ENCODE measurements at regions not wholly inside any gene's neighbourhood (a gene's known extent, or its start where the extent isn't known, plus 50 kb on each side); places are given as distances from the start of the nearest gene placed in this dataset.
"Not testable (repeated sequence)": the region's sequence is repeated elsewhere in the genome, so short reads cannot be mapped to it uniquely, and the experiment has no call there.

GRCh38 chr18:42548493-42548892 is 567.0 kb downstream of the RIT2 start:
- Mint-ChIP-seq H3K27me3 (ENCODE audit: insufficient read depth, unreplicated experiment) (no peaks in the 10 kb centered on the region), H3K9me3 (ENCODE audit: unreplicated experiment) (no peaks in the 10 kb centered on the region), H3K36me3 (ENCODE audit: insufficient read depth, unreplicated experiment) (no peaks in the 10 kb centered on the region), H3K27ac (ENCODE audit: unreplicated experiment) (no peak overlapping the region), H3K4me3 (ENCODE audit: unreplicated experiment) (no peak overlapping the region), H3K4me1 (ENCODE audit: low read depth, unreplicated experiment) (peaks cover 6% of the 10 kb centered on the region)
- H3K27me3 ChIP-seq (replicated peaks; ENCODE audit: control insufficient read depth, insufficient read depth, low read length), result no peaks in the 10 kb centered on the region
- ChIA-PET POLR2A (no interaction called here), CTCF (no interaction called here)
- no peaks in the 10 kb centered on the region for H3K36me3 ChIP-seq (ENCODE audit: control insufficient read depth, insufficient read depth, low read length)
- intact Hi-C loops (cut with micrococcal nuclease; ENCODE audit: unreplicated experiment), result no loop called here
- no peak for TF ChIP-seq CTCF (IDR thresholded peaks at IDR 0.05; ENCODE audit: insufficient read depth in 1 of 2, low read depth in 1 of 2, low read length in 1 of 2, severe bottlenecking in 1 of 2, unreplicated experiment in 1 of 2)
- no peak overlapping the region for H3K4me3 ChIP-seq (ENCODE audit: low read depth, low read length)
- no peak for DNase-seq
- no peaks in the 10 kb centered on the region for H3K9me3 ChIP-seq
- no peaks in the 10 kb centered on the region for H3K4me1 ChIP-seq
- no TSS peak for BruUV-seq (replicated peaks)

- Mint-ChIP-seq H3K27me3 (ENCODE audit: insufficient read depth, unreplicated experiment) (no peaks in the 10 kb centered on the region), H3K4me3 (ENCODE audit: unreplicated experiment) (no peak overlapping the region), H3K9me3 (ENCODE audit: unreplicated experiment) (no peaks in the 10 kb centered on the region), H3K27ac (ENCODE audit: unreplicated experiment) (no peak overlapping the region), H3K4me1 (ENCODE audit: low read depth, unreplicated experiment) (peaks cover 6% of the 10 kb centered on the region), H3K36me3 (ENCODE audit: insufficient read depth, unreplicated experiment) (no peaks in the 10 kb centered on the region)
- CTCF ChIA-PET, result no interaction called here
- Histone ChIP-seq H3K36me3 (ENCODE audit: control insufficient read depth, insufficient read depth, low read length) (no peaks in the 10 kb centered on the region), H3K4me1 (no peaks in the 10 kb centered on the region), H3K27me3 (replicated peaks; ENCODE audit: control insufficient read depth, insufficient read depth, low read length) (no peaks in the 10 kb centered on the region), H3K4me3 (ENCODE audit: low read depth, low read length) (no peak overlapping the region), H3K9me3 (no peaks in the 10 kb centered on the region)
- no peak for DNase-seq
- no TSS peak for BruUV-seq (replicated peaks)
- TF ChIP-seq CTCF (IDR thresholded peaks at IDR 0.05; ENCODE audit: insufficient read depth in 1 of 2, low read depth in 1 of 2, low read length in 1 of 2, severe bottlenecking in 1 of 2, unreplicated experiment in 1 of 2), result no peak
- POLR2A ChIA-PET, result no interaction called here
- intact Hi-C loops (cut with micrococcal nuclease; ENCODE audit: unreplicated experiment), result no loop called here
These were observed 565.9 kb downstream of the RIT2 start for GRCh38 chr18:42549596-42549995.

- H3K9me3 ChIP-seq; H3K36me3 Mint-ChIP-seq (ENCODE audit: insufficient read depth, unreplicated experiment); H3K4me3 Mint-ChIP-seq (ENCODE audit: unreplicated experiment); POLR2A ChIA-PET; H3K4me1 Mint-ChIP-seq (ENCODE audit: low read depth, unreplicated experiment); CTCF ChIA-PET; H3K36me3 ChIP-seq (ENCODE audit: control insufficient read depth, insufficient read depth, low read length); H3K27me3 Mint-ChIP-seq (ENCODE audit: insufficient read depth, unreplicated experiment); H3K27me3 ChIP-seq (replicated peaks; ENCODE audit: control insufficient read depth, insufficient read depth, low read length); DNase-seq; intact Hi-C loops (cut with micrococcal nuclease; ENCODE audit: unreplicated experiment); BruUV-seq (replicated peaks); H3K4me1 ChIP-seq; H3K4me3 ChIP-seq (ENCODE audit: low read depth, low read length); H3K9me3 Mint-ChIP-seq (ENCODE audit: unreplicated experiment): not testable (repeated sequence)
- peak overlapping the region; percentile 48 for H3K27ac Mint-ChIP-seq (ENCODE audit: unreplicated experiment)
These were observed 562.9 kb downstream of the RIT2 start for GRCh38 chr18:42552559-42552958.

- Mint-ChIP-seq H3K4me1 (ENCODE audit: low read depth, unreplicated experiment) (no peaks in the 10 kb centered on the region), H3K27ac (ENCODE audit: unreplicated experiment) (no peak overlapping the region), H3K36me3 (ENCODE audit: insufficient read depth, unreplicated experiment) (no peaks in the 10 kb centered on the region), H3K9me3 (ENCODE audit: unreplicated experiment) (no peaks in the 10 kb centered on the region), H3K27me3 (ENCODE audit: insufficient read depth, unreplicated experiment) (no peaks in the 10 kb centered on the region), H3K4me3 (ENCODE audit: unreplicated experiment) (no peak overlapping the region)
- no TSS peak for BruUV-seq (replicated peaks)
- Histone ChIP-seq H3K36me3 (ENCODE audit: control insufficient read depth, insufficient read depth, low read length) (no peaks in the 10 kb centered on the region), H3K4me1 (no peaks in the 10 kb centered on the region), H3K4me3 (ENCODE audit: low read depth, low read length) (no peak overlapping the region), H3K27me3 (replicated peaks; ENCODE audit: control insufficient read depth, insufficient read depth, low read length) (no peaks in the 10 kb centered on the region), H3K9me3 (no peaks in the 10 kb centered on the region)
- TF ChIP-seq CTCF (IDR thresholded peaks at IDR 0.05; ENCODE audit: insufficient read depth in 1 of 2, low read depth in 1 of 2, low read length in 1 of 2, severe bottlenecking in 1 of 2, unreplicated experiment in 1 of 2), result no peak
- ChIA-PET CTCF (no interaction called here), POLR2A (no interaction called here)
- DNase-seq, result no peak
- intact Hi-C loops (cut with micrococcal nuclease; ENCODE audit: unreplicated experiment), result no loop called here
These were observed 556.3 kb downstream of the RIT2 start for GRCh38 chr18:42559069-42559690.
